Natural killer cell (primary cell): ENCODE measurements at regions not wholly inside any gene's neighbourhood (a gene's known extent, or its start where the extent isn't known, plus 50 kb on each side); places are given as distances from the start of the nearest gene placed in this dataset.

Source experiments
- ATAC-seq, 3 donors: fragments of 150-1000 bp in 2 of 3; fragments of 200-7000 bp in 1 of 3; cut with Tn5 transposase; 1 replicate in 1 of 3; 2 replicates in 2 of 3; pipeline ENCODE4 v1.10.0; 2021; ENCODE audit warnings: mild to moderate bottlenecking in 2 of 3, moderate library complexity in 2 of 3
- DNase-seq, 2 donors: peaks; one replicate each; pipeline versions ENCODE4 v3.0.0 to v3.0.0-alpha.2; 2013 to 2021; ENCODE audit warnings: mixed read lengths in 1 of 2
- H3K27ac ChIP-seq: one replicate; pipeline ENCODE4 v1.5.1; 2013; ENCODE audit warnings: mild to moderate bottlenecking, low read length
- H3K27me3 ChIP-seq: one replicate; pipeline ENCODE4 v1.6.1; 2013; ENCODE audit warnings: low read length; ENCODE audit not compliant: control insufficient read depth, insufficient read depth
- H3K36me3 ChIP-seq: one replicate; pipeline ENCODE4 v1.6.1; 2013; ENCODE audit warnings: low read length; ENCODE audit not compliant: control insufficient read depth, insufficient read depth
- H3K4me1 ChIP-seq: one replicate; pipeline ENCODE4 v1.6.1; 2013; ENCODE audit warnings: low read length; ENCODE audit not compliant: control insufficient read depth, insufficient read depth
- H3K4me3 ChIP-seq: one replicate; pipeline ENCODE4 v1.5.1; 2013; ENCODE audit warnings: low read length
- H3K9me3 ChIP-seq: one replicate; pipeline ENCODE4 v1.6.1; 2013; ENCODE audit warnings: low read length; ENCODE audit not compliant: control insufficient read depth, insufficient read depth
- H3K27ac Mint-ChIP-seq, 2 donors: one replicate each; pipeline ENCODE4 v1.8.0; 2022; ENCODE audit warnings: mild to moderate bottlenecking in 2 of 2, mixed read lengths in 2 of 2, moderate library complexity in 1 of 2
- H3K27me3 Mint-ChIP-seq, 2 donors: one replicate each; pipeline ENCODE4 v1.8.0; 2022; ENCODE audit warnings: low read depth in 2 of 2, mixed read lengths in 2 of 2
- H3K36me3 Mint-ChIP-seq: one replicate; pipeline ENCODE4 v1.8.0; 2022; ENCODE audit warnings: mixed read lengths
- H3K4me1 Mint-ChIP-seq, 2 donors: one replicate each; pipeline ENCODE4 v1.8.0; 2022; ENCODE audit warnings: mixed read lengths in 2 of 2
- H3K4me3 Mint-ChIP-seq: one replicate; pipeline ENCODE4 v1.8.0; 2022; ENCODE audit warnings: mild to moderate bottlenecking, moderate library complexity, mixed read lengths
- H3K9me3 Mint-ChIP-seq, 2 donors: one replicate each; pipeline ENCODE4 v1.8.0; 2022; ENCODE audit warnings: mixed read lengths in 2 of 2
- WGBS: methylation state at CpG from one replicate; pipeline ENCODE4 v1.1.7; 2013; ENCODE audit warnings: missing lambda C conversion rate; ENCODE audit not compliant: insufficient coverage; 5-methylcytosine and 5-hydroxymethylcytosine counted together
- intact Hi-C: fragments of 100-400 bp; cut with micrococcal nuclease; formaldehyde crosslinking; loops from one replicate; pipeline ENCODE4 v1.14.2; 2022
- TF ChIP-seq, protein P1 (sequence below): fragments of 200-600 bp; IDR thresholded peaks from one replicate; pipeline ENCODE4 v1.8.0; 2022; ENCODE audit warnings: antibody characterized with exemption

- no peaks in the 10 kb centered on the region for H3K36me3 ChIP-seq
- no peaks in the 10 kb centered on the region for H3K9me3 Mint-ChIP-seq
- H3K4me1 ChIP-seq = peaks cover 30% of the 10 kb centered on the region
- H3K4me3 Mint-ChIP-seq = no peak overlapping the region
- ATAC-seq (no peak), DNase-seq (no peak)
- no peaks in the 10 kb centered on the region for H3K9me3 ChIP-seq
- intact Hi-C loops = no loop called here
- peaks cover 21 to 30% of the 10 kb centered on the region in 2 donors for H3K4me1 Mint-ChIP-seq
- H3K27me3 ChIP-seq = no peaks in the 10 kb centered on the region
- 87% methylated on average over 1 of the region's 2 CpGs for whole genome bisulfite sequencing
- H3K27ac ChIP-seq = no peak overlapping the region
- no peak overlapping the region for H3K27ac Mint-ChIP-seq
- TF ChIP-seq, protein P1, sequence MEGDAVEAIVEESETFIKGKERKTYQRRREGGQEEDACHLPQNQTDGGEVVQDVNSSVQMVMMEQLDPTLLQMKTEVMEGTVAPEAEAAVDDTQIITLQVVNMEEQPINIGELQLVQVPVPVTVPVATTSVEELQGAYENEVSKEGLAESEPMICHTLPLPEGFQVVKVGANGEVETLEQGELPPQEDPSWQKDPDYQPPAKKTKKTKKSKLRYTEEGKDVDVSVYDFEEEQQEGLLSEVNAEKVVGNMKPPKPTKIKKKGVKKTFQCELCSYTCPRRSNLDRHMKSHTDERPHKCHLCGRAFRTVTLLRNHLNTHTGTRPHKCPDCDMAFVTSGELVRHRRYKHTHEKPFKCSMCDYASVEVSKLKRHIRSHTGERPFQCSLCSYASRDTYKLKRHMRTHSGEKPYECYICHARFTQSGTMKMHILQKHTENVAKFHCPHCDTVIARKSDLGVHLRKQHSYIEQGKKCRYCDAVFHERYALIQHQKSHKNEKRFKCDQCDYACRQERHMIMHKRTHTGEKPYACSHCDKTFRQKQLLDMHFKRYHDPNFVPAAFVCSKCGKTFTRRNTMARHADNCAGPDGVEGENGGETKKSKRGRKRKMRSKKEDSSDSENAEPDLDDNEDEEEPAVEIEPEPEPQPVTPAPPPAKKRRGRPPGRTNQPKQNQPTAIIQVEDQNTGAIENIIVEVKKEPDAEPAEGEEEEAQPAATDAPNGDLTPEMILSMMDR = no peak
- no peak overlapping the region for H3K4me3 ChIP-seq
- peaks cover 6% of the 10 kb centered on the region for H3K36me3 Mint-ChIP-seq
- no peaks in the 10 kb centered on the region for H3K27me3 Mint-ChIP-seq
Observed at GRCh38 chr5:56585461-56585860, 229.9 kb upstream of the MAP3K1 start.

DNA sequence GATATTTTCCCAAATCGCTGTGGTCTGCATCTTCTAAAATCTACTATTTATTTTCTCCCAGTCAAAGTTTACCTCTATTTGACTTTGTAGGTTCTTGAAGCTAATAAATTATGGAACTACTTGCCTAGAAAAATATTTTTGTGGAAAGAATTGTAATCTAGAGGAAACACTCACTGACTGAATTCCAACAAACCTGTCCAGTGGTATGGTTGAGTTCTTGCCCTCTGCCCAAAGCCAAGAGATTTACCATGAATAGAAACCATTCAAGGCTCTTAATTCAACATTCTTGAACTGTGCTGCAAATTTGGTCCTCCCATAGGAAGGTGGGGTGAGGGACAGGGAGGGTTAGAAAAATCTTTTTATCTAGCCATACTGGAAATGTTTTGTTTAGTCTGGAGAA lies 233.9 kb upstream of the MAP3K1 start:
- H3K4me3 Mint-ChIP-seq = no peak overlapping the region
- H3K4me1 ChIP-seq = no peaks in the 10 kb centered on the region
- H3K27ac ChIP-seq = no peak overlapping the region
- ATAC-seq (no peak), DNase-seq (no peak)
- H3K27me3 Mint-ChIP-seq = no peaks in the 10 kb centered on the region
- H3K4me1 Mint-ChIP-seq = peaks cover 0 to 5% of the 10 kb centered on the region in 2 donors
- no peaks in the 10 kb centered on the region for H3K9me3 Mint-ChIP-seq
- intact Hi-C loops = no loop called here
- no peak overlapping the region for H3K4me3 ChIP-seq
- WGBS = no CpG with 5 or more reads among the region's 1 CpG
- H3K27me3 ChIP-seq = no peaks in the 10 kb centered on the region
- no peaks in the 10 kb centered on the region for H3K9me3 ChIP-seq
- TF ChIP-seq, protein P1 = no peak
- H3K36me3 ChIP-seq = no peaks in the 10 kb centered on the region
- no peak overlapping the region for H3K27ac Mint-ChIP-seq
- H3K36me3 Mint-ChIP-seq = peaks cover 6% of the 10 kb centered on the region

DNA sequence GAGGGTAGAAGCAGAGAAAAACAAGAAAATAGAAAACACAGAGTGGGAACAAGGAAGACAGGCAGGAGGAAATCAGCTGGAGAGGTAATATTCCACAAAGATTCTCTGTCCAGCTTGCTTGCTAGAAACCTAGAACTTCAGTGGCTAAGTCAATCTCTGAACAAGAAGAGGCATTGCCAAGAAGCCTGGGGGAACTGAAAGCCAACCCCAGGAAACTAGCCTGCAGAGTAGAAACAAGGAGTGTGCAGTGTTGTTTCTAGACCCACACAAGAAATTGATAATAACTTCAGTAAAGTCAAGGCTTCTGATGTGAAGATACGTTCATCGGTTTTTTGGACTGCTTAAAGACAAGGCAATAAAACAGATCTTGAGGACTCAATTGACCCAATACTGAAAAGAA lies 234.5 kb upstream of the MAP3K1 start:
- Histone ChIP-seq H3K4me3 (no peak overlapping the region), H3K27ac (no peak overlapping the region), H3K36me3 (no peaks in the 10 kb centered on the region), H3K4me1 (no peaks in the 10 kb centered on the region), H3K9me3 (no peaks in the 10 kb centered on the region), H3K27me3 (no peaks in the 10 kb centered on the region)
- no peak overlapping the region for H3K27ac Mint-ChIP-seq
- 82% methylated on average over 2 of the region's 2 CpGs for WGBS
- peaks cover 6% of the 10 kb centered on the region for H3K36me3 Mint-ChIP-seq
- no peak for ATAC-seq
- no peaks in the 10 kb centered on the region for H3K27me3 Mint-ChIP-seq
- H3K4me3 Mint-ChIP-seq = no peak overlapping the region
- intact Hi-C loops = no loop called here
- no peak for DNase-seq
- TF ChIP-seq, protein P1 = no peak
- H3K9me3 Mint-ChIP-seq = no peaks in the 10 kb centered on the region
- H3K4me1 Mint-ChIP-seq = peaks cover 0 to 5% of the 10 kb centered on the region in 2 donors

GRCh38 chr5:56575821-56576220 lies 239.5 kb upstream of the MAP3K1 start:
- TF ChIP-seq, protein P1 = no peak
- H3K9me3 ChIP-seq = no peaks in the 10 kb centered on the region
- H3K4me3 ChIP-seq = no peak overlapping the region
- H3K36me3 ChIP-seq = no peaks in the 10 kb centered on the region
- H3K36me3 Mint-ChIP-seq = peaks cover 10% of the 10 kb centered on the region
- H3K27ac Mint-ChIP-seq = no peak overlapping the region
- H3K4me3 Mint-ChIP-seq = no peak overlapping the region
- DNase-seq (no peak), ATAC-seq (no peak)
- no peaks in the 10 kb centered on the region for H3K4me1 ChIP-seq
- H3K9me3 Mint-ChIP-seq = no peaks in the 10 kb centered on the region
- H3K27ac ChIP-seq = no peak overlapping the region
- H3K27me3 Mint-ChIP-seq = no peaks in the 10 kb centered on the region
- intact Hi-C loops = no loop called here
- no peaks in the 10 kb centered on the region for H3K4me1 Mint-ChIP-seq
- no peaks in the 10 kb centered on the region for H3K27me3 ChIP-seq
